ENCODE measurements at regions not wholly inside any gene's neighbourhood (a gene's known extent, or its start where the extent isn't known, plus 50 kb on each side); places are given as distances from the start of the nearest gene placed in this dataset.
"Not testable (repeated sequence)": the region's sequence is repeated elsewhere in the genome, so short reads cannot be mapped to it uniquely, and the experiment has no call there.

- Mint-ChIP-seq H3K4me1 (ENCODE audit: low read depth) (no peaks in the 10 kb centered on the region), H3K36me3 (ENCODE audit: insufficient read depth) (no peaks in the 10 kb centered on the region), H3K4me3 (no peak overlapping the region), H3K9me3 (no peaks in the 10 kb centered on the region), H3K27me3 (ENCODE audit: low read depth) (peaks cover 8% of the 10 kb centered on the region)
- ATAC-seq (no peak), DNase-seq (no peak)
These were observed 406.6 kb upstream of the CAMK1G start for GRCh38 chr1:209176866-209177430.

GRCh38 chr1:209183195-209183594, 400.3 kb upstream of the CAMK1G start:
- H3K9me3 Mint-ChIP-seq, result no peaks in the 10 kb centered on the region
- H3K27me3 Mint-ChIP-seq (ENCODE audit: low read depth), result no peaks in the 10 kb centered on the region
- DNase-seq (no peak), ATAC-seq (no peak)
- no peak overlapping the region for H3K4me3 Mint-ChIP-seq
- no peaks in the 10 kb centered on the region for H3K36me3 Mint-ChIP-seq (ENCODE audit: insufficient read depth)
- H3K4me1 Mint-ChIP-seq (ENCODE audit: low read depth), result no peaks in the 10 kb centered on the region

GRCh38 chr1:209187589-209187988, 395.9 kb upstream of the CAMK1G start:
- no peak overlapping the region for H3K4me3 Mint-ChIP-seq
- H3K9me3 Mint-ChIP-seq, result no peaks in the 10 kb centered on the region
- DNase-seq (no peak), ATAC-seq (no peak)
- H3K27me3 Mint-ChIP-seq (ENCODE audit: low read depth), result peaks cover 4% of the 10 kb centered on the region
- no peaks in the 10 kb centered on the region for H3K36me3 Mint-ChIP-seq (ENCODE audit: insufficient read depth)
- no peaks in the 10 kb centered on the region for H3K4me1 Mint-ChIP-seq (ENCODE audit: low read depth)

DNA sequence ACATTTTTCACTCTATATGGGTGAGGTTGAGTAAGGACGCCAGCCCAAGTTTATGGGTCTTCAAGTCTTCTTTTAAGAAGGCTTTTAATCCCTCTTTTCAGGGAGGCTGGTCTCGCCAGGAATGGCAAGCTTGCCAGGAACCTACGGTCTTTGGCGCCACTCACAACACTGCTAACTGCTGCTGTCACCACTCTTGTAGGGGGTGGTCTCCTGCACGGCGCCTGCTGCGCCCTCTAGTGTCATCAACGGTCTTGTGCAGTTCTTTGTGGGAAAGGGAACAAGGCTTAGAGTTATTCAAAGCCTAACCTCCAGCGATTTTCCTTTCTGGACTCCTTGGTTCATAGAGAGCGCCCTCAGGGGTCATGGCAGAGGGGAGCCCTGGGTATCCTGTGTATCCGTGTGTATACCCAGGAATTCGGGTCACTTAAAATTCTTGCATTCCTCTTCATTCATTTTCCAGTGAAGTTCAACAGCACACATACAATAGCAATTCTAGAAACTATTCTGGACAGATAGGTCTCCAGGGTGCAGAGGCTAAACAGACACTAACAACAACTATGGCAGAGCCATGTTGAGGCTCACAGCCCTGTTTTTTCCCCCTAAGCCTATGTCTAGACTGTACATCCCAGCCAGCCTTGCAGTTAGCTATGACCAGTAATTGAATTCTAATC, 392.8 kb upstream of the CAMK1G start:
- no peak for DNase-seq
- Mint-ChIP-seq H3K9me3 (peaks cover 11% of the 10 kb centered on the region), H3K36me3 (ENCODE audit: insufficient read depth) (no peaks in the 10 kb centered on the region), H3K27me3 (ENCODE audit: low read depth) (peaks cover 4% of the 10 kb centered on the region), H3K4me1 (ENCODE audit: low read depth) (no peaks in the 10 kb centered on the region), H3K4me3 (no peak overlapping the region)
- ATAC-seq, result no peak

GRCh38 chr1:209191262-209191634, 392.3 kb upstream of the CAMK1G start:
- no peak for DNase-seq
- H3K4me1 Mint-ChIP-seq (ENCODE audit: low read depth), result no peaks in the 10 kb centered on the region
- H3K27me3 Mint-ChIP-seq (ENCODE audit: low read depth), result peaks cover 4% of the 10 kb centered on the region
- H3K36me3 Mint-ChIP-seq (ENCODE audit: insufficient read depth), result no peaks in the 10 kb centered on the region
- ATAC-seq, result no peak
- H3K9me3 Mint-ChIP-seq, result peaks cover 16% of the 10 kb centered on the region
- H3K4me3 Mint-ChIP-seq, result no peak overlapping the region

GRCh38 chr1:209196140-209196539, 387.4 kb upstream of the CAMK1G start:
- Mint-ChIP-seq H3K36me3 (ENCODE audit: insufficient read depth) (no peaks in the 10 kb centered on the region), H3K27me3 (ENCODE audit: low read depth) (peaks cover 9% of the 10 kb centered on the region), H3K9me3 (peaks cover 26% of the 10 kb centered on the region), H3K4me1 (ENCODE audit: low read depth) (no peaks in the 10 kb centered on the region), H3K4me3 (no peak overlapping the region)
- DNase-seq (no peak), ATAC-seq (no peak)

DNA sequence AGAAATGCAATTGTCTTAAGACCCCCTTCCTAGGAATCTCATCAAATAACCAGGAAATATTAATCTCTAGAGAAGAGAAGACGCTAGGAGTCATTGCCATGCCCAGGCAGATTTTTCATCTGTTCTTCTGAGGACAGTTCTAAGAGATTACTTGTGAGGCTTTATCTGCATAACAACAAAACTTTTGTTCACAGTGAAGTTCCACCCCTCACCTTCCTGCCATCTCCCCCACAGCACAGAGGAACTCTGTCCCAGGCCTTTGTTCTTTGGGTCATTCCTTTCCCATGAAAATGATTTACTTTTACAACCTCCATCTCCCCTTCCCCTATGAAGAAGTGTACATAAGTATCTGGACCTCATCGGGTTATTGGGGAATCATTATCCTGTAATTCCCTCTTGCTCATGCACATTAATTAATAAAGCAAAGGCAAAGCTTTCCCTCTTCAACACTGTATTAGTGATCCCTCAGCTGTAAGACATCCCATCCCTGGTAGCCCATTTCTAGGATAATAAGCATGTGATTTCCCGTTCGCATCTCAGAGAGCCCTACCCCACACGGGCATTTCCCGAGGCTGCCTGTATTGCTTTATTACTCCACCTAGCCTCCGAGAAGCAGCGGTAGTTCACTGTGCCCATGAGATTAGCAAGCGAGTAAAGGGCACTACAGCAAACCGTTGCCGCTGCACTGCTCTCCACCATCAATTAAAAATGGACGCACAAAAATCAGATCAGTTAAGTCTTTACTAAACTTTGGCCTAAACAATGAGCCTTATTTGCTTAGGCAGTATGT, 384.4 kb upstream of the CAMK1G start:
- no peak for DNase-seq
- Mint-ChIP-seq H3K4me1 (ENCODE audit: low read depth) (no peaks in the 10 kb centered on the region), H3K27me3 (ENCODE audit: low read depth) (peaks cover 5% of the 10 kb centered on the region), H3K36me3 (ENCODE audit: insufficient read depth) (no peaks in the 10 kb centered on the region), H3K9me3 (peaks cover 20% of the 10 kb centered on the region), H3K4me3 (no peak overlapping the region)
- no peak for ATAC-seq

GRCh38 chr1:209199822-209200221, 383.7 kb upstream of the CAMK1G start:
- DNase-seq, result no peak
- Mint-ChIP-seq H3K36me3 (ENCODE audit: insufficient read depth) (no peaks in the 10 kb centered on the region), H3K4me3 (no peak overlapping the region), H3K4me1 (ENCODE audit: low read depth) (no peaks in the 10 kb centered on the region), H3K27me3 (ENCODE audit: low read depth) (peaks cover 7% of the 10 kb centered on the region), H3K9me3 (peaks cover 20% of the 10 kb centered on the region)
- ATAC-seq, result no peak

- H3K4me3 Mint-ChIP-seq; ATAC-seq; H3K9me3 Mint-ChIP-seq; H3K36me3 Mint-ChIP-seq (ENCODE audit: insufficient read depth); DNase-seq; H3K4me1 Mint-ChIP-seq (ENCODE audit: low read depth): not testable (repeated sequence)
- H3K27me3 Mint-ChIP-seq (ENCODE audit: low read depth), result peaks cover 27% of the 10 kb centered on the region
These were observed 381.2 kb upstream of the CAMK1G start for GRCh38 chr1:209202321-209202720.

- no peak for DNase-seq
- peaks cover 3% of the 10 kb centered on the region for H3K4me1 Mint-ChIP-seq (ENCODE audit: low read depth)
- H3K9me3 Mint-ChIP-seq, result no peaks in the 10 kb centered on the region
- H3K36me3 Mint-ChIP-seq (ENCODE audit: insufficient read depth), result no peaks in the 10 kb centered on the region
- no peak overlapping the region for H3K4me3 Mint-ChIP-seq
- H3K27me3 Mint-ChIP-seq (ENCODE audit: low read depth), result peaks cover 34% of the 10 kb centered on the region
- ATAC-seq, result no peak
These were observed 380.5 kb upstream of the CAMK1G start for GRCh38 chr1:209202830-209203532.

DNA sequence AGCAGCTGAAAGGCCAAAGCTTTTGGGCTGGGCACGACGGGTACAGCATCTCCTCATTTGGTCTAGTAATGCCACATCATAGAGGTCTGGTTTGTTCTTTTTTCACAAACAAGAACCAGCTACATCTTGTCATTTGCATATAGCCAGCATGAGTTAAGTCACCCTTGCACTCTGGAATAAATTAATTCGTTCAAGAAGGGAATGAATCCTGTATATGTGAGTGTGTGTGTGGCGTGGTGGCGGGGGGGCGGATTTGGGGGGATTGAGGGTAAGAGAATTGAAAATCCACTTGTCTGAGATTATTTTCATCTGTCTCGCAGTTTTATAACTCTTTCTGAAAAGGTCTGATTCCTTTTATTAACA, 380.0 kb upstream of the CAMK1G start:
- Mint-ChIP-seq H3K36me3 (ENCODE audit: insufficient read depth) (no peaks in the 10 kb centered on the region), H3K4me3 (no peak overlapping the region), H3K4me1 (ENCODE audit: low read depth) (peaks cover 3% of the 10 kb centered on the region), H3K27me3 (ENCODE audit: low read depth) (peaks cover 37% of the 10 kb centered on the region), H3K9me3 (no peaks in the 10 kb centered on the region)
- ATAC-seq, result no peak
- DNase-seq, result no peak

DNA sequence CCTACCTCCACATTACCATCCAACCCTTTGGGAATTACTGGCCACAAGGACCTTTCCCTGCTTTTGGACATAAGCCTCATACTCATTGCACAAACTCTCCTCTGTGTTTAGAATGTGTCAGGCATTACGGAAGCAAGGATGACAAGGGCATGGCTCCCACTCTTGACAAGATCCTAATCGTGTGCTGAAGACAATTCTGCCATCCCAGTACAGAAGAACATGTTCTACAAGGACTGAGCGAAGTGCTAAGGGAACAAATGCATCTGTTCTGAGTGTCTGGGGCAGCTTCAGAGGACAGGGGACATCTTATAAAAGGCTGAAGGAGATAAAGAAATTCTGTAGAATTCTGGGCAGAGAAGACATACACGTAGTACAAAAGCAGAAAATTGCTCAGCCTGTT, 378.5 kb upstream of the CAMK1G start:
- Mint-ChIP-seq H3K9me3 (no peaks in the 10 kb centered on the region), H3K4me1 (ENCODE audit: low read depth) (peaks cover 3% of the 10 kb centered on the region), H3K36me3 (ENCODE audit: insufficient read depth) (no peaks in the 10 kb centered on the region), H3K27me3 (ENCODE audit: low read depth) (peaks cover 44% of the 10 kb centered on the region), H3K4me3 (no peak overlapping the region)
- DNase-seq (no peak), ATAC-seq (no peak)

DNA sequence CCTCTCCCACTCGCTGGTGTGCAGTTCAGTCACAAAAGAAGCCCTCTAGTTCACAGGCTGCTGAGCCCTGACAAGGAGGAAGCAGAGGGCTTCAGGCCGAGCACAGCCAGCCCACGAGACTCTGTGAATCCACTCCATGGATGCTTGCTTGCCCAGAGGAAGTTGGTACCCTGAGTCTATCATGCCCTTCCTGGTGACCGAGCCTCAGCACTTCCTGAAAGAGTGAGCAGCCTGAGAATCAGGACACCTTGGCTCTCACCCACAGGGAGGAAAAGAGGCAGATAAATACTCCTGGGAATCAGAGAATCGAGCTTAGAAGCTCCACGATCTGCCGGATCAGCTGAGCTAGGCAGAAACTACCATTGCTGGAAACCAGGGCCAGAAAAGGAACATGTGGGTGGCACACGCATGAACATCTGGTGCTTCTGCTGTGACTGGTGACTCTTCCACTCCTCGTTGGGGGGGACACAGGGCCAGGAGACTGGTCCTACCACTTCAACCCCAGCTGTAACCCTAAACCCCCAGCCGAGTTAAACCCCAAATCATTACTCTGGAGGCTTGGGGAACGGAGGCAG, 376.3 kb upstream of the CAMK1G start:
- H3K27me3 Mint-ChIP-seq (ENCODE audit: low read depth), result peaks cover 51% of the 10 kb centered on the region
- H3K4me3 Mint-ChIP-seq, result no peak overlapping the region
- H3K36me3 Mint-ChIP-seq (ENCODE audit: insufficient read depth), result no peaks in the 10 kb centered on the region
- ATAC-seq (no peak), DNase-seq (no peak)
- no peaks in the 10 kb centered on the region for H3K9me3 Mint-ChIP-seq
- peaks cover 3% of the 10 kb centered on the region for H3K4me1 Mint-ChIP-seq (ENCODE audit: low read depth)

GRCh38 chr1:209207701-209208286, 375.7 kb upstream of the CAMK1G start:
- Mint-ChIP-seq H3K9me3 (no peaks in the 10 kb centered on the region), H3K36me3 (ENCODE audit: insufficient read depth) (no peaks in the 10 kb centered on the region), H3K4me3 (no peak overlapping the region), H3K4me1 (ENCODE audit: low read depth) (peaks cover 3% of the 10 kb centered on the region), H3K27me3 (ENCODE audit: low read depth) (peaks cover 52% of the 10 kb centered on the region)
- DNase-seq (no peak), ATAC-seq (peak; percentile 59 to 61)

All from activated T-cell treated with anti-CD3 and anti-CD28 coated beads, Interleukin-2, amount 50 U/mL, for 4 hours (primary cell).